HG02840 (cell line): ENCODE measurements at regions not wholly inside any gene's neighbourhood (a gene's known extent, or its start where the extent isn't known, plus 50 kb on each side); places are given as distances from the start of the nearest gene placed in this dataset.
"Not testable (repeated sequence)": the region's sequence is repeated elsewhere in the genome, so short reads cannot be mapped to it uniquely, and the experiment has no call there.

ENCODE experiments used
- ATAC-seq: cut with Tn5 transposase; IDR thresholded peaks from one replicate; pipeline ENCODE4 v1.9.1; 2021; ENCODE audit warnings: mild to moderate bottlenecking, moderate library complexity, moderate number of reproducible peaks; ENCODE audit not compliant: unreplicated experiment, low FRiP score

DNA sequence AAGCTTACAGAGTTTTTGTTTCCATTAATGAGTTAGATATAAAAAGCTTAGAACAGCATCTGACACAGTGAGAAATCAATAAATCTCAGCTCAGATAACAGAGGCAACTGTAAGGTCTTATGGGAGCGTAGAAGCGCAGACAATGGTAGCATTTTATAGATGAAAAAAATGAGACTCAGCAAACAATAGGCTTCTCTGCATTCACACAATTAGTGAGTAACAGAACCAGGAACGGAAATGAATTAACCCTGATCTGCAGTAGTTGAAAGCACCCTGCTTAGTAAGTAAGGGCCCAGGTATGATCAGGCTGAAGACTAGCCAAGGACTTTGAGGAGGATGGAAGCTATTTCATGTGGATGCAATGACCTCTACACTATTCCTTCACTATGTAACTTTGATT lies 147.2 kb upstream of the EYA4 start:
- no peak for ATAC-seq

- no peak for ATAC-seq
These were observed 143.9 kb upstream of the EYA4 start for GRCh38 chr6:133097208-133097607.

DNA sequence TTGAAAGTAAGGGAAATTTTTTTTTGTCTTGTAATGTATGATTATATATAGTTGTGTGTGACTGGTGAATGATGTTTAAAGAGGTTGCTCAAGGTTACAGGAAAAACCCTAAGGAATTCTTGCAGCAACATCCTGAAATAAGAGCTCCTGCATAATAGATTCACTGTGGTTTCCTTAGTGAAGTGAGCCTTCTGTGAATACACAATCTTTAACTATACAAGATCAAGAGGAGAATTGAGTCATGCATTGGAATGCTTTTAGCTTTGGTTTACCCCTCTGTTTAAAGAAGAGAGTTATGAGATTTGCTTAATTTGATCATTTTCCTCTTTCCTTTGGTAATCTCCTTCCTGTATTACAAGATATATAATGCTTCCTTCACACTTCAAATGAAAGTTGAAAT lies 141.6 kb upstream of the EYA4 start:
- no peak for ATAC-seq

DNA sequence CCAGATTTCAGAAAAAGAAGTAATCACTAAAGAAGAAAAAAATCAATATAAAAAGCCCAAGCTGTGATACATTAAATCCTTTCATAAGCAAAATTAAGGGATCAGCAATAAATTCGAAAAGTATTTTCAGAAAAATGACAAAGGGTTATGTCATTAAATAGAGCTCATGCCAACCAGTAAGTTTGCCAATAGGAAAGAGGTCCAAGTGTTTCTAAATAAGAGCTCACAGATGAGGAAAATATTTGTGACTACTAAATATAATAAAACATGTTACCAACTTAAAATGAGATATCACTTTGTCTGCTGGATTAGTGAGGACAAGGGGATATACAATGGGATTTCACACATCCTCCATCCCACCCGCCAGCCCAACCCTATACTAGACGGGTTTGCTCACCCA lies 140.3 kb upstream of the EYA4 start:
- ATAC-seq, result no peak

- no peak for ATAC-seq
These were observed 139.4 kb upstream of the EYA4 start for GRCh38 chr6:133101790-133102189.

DNA sequence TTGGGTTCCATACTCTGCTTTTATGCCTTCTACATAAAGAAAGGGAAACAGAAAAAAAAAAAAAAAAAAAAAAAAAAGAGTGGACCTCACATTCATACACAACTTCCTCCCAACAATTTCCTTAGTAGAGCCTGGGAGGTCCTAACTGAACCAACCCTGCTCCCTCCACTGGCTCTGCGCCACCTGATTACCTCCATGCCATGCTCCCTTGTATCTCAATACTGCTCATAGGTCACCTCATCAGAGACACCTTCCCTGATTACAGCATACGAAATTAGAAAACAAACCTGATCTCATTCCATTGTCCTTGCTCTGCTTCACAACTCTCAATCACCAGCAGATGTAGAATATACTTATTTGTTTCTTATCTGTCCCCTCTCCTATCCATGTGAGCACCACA lies 134.2 kb upstream of the EYA4 start:
- no peak for ATAC-seq

- no peak for ATAC-seq
These were observed 132.7 kb upstream of the EYA4 start for GRCh38 chr6:133108419-133108818.

- no peak for ATAC-seq
These were observed 126.2 kb upstream of the EYA4 start for GRCh38 chr6:133114973-133115372.

- ATAC-seq, result no peak
These were observed 125.2 kb upstream of the EYA4 start for GRCh38 chr6:133115946-133116345.

GRCh38 chr6:133128191-133128590 lies 113.0 kb upstream of the EYA4 start:
- ATAC-seq, result no peak

- no peak for ATAC-seq
These were observed 111.6 kb upstream of the EYA4 start for GRCh38 chr6:133129556-133129955.

GRCh38 chr6:133130863-133131262 lies 110.3 kb upstream of the EYA4 start:
- no peak for ATAC-seq

GRCh38 chr6:133131621-133132465 lies 109.3 kb upstream of the EYA4 start:
- ATAC-seq, result no peak

DNA sequence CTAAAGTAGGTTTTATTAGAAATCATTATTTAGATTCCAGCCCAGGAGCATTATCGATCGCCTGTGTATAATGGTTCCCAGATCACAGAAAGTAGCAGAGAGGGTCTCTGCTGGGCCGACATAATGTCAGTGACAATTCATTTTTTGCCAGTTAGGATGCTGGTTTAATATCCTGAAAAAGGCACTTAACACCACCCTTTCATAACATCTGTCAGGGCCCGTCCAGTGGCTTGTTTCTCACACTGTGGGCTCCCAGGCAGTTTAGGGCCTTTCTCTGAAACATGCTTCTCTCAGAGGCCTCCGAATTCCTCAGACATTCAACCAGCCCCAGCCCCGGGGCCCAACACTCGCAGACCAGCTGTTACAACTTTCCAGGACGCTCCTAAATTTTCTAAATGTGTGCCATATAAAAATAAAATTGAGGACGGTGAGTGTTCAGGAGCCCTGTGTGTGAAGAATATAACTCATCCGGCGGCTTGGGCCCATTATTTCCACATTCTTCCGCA lies 108.6 kb upstream of the EYA4 start:
- ATAC-seq, result no peak

- ATAC-seq, result no peak
These were observed 104.8 kb upstream of the EYA4 start for GRCh38 chr6:133136177-133136880.

GRCh38 chr6:133147470-133148184 lies 93.5 kb upstream of the EYA4 start:
- not testable (repeated sequence) for ATAC-seq

DNA sequence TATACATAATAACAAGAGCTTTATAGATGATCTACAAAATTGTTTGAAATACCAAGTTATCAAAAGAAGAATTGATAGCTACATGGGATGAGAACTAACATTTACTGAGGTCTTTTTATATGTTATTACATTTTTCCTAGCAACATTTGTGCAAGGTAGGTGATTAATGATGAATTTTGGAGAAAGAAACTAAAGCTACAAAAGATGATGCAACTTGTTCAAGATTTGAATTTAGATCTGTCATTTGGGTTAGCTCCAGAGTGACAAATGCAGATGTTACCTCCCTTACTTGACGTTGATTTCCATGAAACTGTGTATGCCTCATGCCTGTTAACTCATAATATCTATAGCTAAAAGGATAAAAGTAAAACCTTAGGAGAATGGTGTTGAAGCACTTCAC lies 84.5 kb upstream of the EYA4 start:
- ATAC-seq, result no peak

GRCh38 chr6:133157995-133158394 lies 83.2 kb upstream of the EYA4 start:
- ATAC-seq, result no peak

GRCh38 chr6:133159255-133159795 lies 81.8 kb upstream of the EYA4 start:
- no peak for ATAC-seq

DNA sequence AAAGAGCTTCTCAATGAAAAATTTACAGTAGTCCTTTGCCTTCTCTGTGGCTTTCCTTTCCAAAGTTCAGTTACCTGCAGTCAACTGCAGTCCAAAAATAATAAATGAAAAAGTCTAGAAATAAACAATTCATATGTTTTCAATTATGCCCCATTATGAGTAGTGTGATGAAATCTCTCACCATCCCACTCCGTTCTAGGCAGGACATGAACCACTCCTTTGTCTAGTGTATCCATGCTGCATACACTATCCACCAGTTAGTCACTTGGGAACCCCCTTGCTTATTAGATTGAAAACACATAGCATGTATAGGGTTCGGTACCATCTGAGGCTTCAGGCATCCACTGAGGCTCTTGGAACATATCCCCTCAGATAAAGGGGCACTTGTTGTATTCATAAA lies 80.6 kb upstream of the EYA4 start:
- ATAC-seq, result no peak

DNA sequence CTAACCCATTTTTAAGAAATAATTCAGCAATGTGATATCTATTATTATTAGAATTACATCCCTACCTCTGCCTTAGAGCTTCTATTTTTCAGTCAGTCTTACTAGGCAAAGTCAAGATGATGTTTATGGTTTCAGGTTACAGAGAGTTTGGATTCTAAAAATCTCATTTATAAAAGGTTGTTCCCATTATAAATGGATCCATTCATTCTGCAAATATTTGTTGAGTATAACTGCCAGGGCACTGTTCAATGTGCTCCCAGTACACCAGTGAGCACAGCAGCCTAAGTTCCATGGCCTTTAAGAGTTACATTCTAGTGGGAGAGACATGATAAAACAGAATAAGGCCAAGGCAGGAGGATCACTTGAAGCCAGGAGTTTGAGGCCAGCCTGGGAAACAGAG lies 75.9 kb upstream of the EYA4 start:
- no peak for ATAC-seq
